ENCODE measurements at regions not wholly inside any gene's neighbourhood (a gene's known extent, or its start where the extent isn't known, plus 50 kb on each side); places are given as distances from the start of the nearest gene placed in this dataset.
"Not testable (repeated sequence)": the region's sequence is repeated elsewhere in the genome, so short reads cannot be mapped to it uniquely, and the experiment has no call there.

DNA sequence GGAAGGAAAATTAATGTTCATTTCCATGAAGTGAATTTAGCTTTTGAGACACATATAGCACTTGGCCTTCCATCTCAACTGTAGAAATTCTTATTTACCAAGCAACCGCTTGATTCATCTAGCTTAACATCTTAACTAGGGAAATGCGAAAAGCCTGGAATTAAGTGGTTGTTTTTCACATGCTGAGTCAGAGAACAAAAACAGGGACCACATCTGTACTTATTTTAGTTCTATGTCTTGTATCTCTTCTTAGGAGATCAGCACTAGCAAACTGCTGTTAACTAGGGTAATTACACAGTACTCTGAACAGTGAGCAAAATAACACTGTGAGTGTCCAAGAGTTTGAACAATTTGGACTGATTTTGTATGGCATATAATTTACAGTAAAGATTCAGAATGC, 590.9 kb upstream of the NRSN1 start:
- intact Hi-C loops (cut with micrococcal nuclease), result no loop called here

DNA sequence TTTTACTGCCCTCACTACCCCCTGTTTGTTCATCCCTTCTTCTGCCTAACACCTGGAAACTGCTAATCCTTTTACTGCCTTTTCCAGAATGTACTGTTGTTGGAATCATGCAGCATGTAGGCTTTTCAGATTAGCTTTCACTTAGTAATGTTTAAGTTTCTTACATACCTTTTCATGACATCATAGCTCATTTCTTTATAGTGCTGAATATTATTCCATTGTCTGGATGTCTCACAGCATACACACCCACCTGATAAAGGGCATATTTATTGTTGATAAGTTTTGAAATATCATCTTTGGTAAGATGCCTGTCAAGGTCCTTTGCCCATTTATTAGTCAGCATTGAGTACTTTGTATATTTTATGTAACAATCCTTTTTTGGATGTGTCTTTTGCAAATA, 588.2 kb upstream of the NRSN1 start:
- intact Hi-C loops (cut with micrococcal nuclease), result no loop called here

DNA sequence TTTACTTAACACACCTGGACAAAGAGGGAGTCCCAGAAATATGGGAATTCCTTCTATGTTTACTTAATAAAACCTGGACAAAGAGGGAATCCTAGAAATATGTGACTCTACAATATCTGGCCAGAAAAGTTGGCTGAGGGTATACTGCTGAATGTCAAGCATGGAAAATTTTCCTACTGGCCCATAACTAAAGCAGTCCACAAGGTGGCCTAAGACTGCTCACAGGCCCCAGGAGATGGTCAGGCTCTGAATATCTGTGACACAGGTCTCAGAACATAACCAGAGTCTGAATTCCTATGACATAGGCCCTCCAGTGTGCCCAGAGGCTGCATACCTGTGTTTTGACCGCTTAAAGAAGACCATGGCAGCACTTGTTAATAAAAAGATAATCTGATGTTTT, 578.2 kb upstream of the NRSN1 start:
- intact Hi-C loops (cut with micrococcal nuclease), result no loop called here

DNA sequence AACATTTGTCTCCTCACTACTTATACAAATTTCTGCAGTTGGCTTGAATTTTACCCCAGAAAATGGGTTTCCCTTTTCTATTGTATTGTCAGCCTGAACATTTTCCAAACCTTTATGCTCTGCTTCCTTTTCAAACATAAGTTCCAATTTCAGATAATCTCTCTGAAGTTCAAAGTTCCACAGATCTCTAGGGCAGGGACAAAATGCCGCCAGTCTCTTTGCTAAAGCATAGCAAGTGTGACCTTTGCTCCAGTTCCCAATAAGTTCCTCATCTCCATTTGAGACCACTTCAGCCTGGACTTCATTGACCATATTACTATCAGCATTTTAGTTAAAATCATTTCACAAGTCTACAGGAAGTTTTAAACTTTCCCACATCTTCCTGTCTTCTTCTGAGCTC, 571.1 kb upstream of the NRSN1 start:
- intact Hi-C loops (cut with micrococcal nuclease), result not testable (repeated sequence)

DNA sequence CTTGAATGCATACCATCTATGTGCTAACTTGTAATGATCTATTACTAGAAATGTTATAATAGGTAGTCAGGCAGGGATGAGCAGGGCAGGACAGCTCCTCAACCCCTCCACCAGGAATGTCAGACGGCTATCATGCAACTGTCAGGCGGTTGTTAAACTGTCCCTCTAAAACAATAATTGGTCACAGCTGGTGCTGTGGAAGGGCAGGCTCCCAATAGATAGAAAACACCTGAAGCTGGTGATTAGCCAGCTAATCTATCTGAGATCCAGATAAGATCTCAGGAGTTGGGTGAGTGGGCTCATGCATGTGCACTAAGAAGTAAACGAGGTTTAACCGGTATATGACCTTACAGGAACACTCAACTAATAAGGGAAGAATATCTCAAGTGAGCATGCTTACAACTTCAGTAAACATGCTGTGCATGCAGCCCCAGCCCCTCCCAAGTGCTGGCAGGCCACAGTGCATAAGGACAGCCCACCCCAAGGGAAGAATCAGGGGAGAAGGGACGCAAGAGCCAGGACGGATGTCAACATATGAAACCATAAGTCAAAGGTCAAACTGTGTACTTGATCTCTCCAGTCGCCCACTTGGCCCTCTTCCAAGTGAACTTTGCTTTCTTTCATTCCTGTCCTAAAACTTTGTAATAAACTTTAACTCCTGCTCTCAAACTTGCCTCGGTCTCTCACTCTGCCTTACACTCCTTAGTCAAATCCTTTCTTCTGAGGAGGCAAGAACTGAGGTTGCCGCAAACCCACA, 566.2 kb upstream of the NRSN1 start:
- intact Hi-C loops (cut with micrococcal nuclease), result no loop called here

DNA sequence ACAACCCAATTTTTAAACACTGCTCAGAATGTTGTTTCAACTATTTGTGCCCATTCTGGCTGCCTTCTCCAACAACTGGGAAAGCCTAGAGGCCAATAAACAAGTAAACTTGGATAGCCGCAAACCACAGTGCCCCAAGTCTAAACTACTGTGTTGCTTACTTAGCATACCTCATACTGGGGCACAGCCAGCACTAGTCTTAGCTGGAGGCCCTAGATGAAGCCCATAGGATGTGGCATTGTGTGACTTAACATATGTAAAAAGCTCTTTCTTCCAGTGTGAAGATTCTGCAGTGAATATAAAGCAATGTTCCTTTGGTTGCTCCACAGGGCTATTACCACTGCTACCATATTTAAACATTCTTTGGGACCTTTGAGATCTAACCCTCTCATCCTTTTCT, 564.3 kb upstream of the NRSN1 start:
- intact Hi-C loops (cut with micrococcal nuclease), result no loop called here

DNA sequence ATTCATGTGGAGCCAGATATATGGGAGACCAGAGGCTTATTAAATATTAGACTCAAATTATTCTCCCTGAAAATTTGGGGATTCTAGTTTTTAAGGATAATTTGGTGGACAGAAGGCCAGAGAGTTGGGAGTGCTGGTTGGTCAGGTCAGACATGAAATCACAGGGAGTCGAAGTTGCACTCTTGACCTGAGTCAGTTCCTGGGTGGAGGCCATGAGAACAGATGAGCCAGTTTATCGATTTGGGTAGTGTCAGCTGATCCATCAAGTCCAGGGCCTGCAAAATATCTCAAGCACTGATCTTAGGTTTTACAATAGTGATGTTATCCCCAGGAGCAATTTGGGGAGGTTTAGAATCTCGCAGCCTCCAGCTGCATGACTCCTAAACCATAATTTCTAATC, 563.5 kb upstream of the NRSN1 start:
- intact Hi-C loops (cut with micrococcal nuclease), result no loop called here

DNA sequence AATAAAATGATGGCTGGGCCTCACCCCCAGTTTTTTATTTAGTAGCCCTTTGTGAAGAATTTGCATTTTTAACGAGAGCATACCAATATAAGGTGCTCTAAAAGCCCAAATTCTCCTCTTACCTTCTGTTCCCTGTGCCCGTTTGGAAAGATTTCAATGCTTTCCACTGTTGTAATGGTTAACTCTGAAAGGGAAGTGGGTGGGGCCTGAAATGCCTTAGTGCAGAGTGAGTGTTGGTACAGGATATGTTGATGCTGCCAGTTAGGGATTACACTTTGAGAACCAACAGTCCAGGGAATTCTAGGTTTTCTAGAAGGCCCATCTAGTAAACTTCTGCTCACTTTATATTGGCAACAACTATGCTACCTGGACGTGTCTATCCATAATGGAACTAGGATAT, 562.7 kb upstream of the NRSN1 start:
- intact Hi-C loops (cut with micrococcal nuclease), result no loop called here

DNA sequence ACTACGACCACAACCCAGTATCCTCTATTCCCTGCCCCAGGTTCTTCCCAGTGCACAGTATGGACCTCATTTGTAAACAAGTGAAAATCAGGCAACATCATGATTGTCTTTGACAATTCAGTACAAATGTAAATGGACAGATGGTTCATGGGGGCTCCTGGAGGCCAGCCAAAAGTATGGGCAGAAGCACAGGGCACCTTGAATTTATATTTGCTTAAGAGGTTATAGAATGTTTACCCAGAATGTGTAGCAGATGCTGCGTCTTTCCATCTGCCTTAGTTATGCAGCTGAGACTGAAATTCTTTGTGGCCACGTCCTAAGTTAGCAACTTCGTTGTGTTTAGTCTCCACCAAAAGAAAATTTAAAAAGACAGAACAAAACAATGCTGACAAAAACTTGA, 559.6 kb upstream of the NRSN1 start:
- intact Hi-C loops (cut with micrococcal nuclease), result no loop called here

DNA sequence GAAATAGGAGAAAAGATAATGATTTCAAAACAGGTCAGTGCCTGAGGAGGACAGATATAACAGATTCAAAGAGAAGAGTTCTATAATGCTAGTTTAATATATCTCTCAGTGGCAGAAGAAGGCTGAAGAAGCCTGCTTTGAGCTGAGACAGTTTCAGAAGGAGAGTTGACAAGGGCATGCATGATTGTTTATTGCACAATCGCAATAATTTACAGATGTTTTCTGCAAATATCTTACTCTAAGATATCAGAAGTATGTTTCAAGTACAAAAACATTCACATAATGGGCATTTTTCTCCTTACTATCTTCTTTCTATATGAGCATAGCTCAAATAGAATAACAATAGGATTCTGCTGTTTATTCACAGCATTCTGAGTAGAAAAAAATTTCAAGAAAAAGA, 557.7 kb upstream of the NRSN1 start:
- intact Hi-C loops (cut with micrococcal nuclease), result no loop called here

DNA sequence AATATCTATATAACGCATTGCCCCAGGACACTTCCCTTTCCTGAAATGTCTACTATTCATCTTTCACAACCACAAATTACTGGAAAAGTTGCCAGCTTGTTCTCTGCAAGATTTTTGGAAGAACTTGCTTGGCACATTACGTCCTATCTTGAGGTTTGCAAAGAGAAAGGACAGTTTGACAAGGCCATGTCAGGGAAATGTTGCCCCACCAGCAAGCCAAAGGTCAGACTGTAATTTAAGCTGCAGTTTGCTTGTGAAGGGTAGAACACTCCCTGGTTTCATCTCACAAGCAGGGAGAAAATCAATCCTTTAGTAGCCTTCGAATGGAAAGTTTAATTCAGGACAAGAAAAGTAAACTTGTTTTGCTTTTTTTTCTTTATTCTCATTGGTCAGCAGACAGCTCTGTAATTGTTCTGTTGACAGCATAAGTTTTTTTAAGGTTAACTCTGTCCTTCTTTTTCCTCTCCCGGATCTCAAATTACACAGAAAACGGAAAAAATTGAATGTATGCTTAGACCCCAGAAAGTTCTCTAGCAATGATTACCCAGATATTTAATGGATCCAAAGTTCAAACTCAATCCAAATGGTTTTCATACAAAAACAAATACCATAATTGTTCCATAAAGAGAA, 541.8 kb upstream of the NRSN1 start:
- intact Hi-C loops (cut with micrococcal nuclease), result no loop called here

DNA sequence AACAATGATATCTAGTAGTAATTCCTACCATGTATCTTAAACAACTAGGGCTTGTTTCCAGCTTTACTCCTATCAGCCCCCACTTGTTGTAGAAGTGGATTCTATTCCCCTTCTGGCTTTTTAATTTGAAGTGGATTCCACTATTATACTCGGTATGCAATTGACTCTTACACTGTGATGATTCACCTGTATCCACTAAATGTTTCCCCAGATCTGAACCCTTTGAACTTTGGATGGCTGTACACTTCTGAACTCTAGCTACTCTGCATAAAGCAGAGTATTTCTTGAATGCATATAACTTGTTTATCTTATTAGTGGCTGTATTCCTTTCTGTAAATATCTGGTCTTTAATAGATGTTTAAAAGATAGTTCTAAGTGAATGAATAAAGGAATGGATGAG, 538.4 kb upstream of the NRSN1 start:
- intact Hi-C loops (cut with micrococcal nuclease), result no loop called here

DNA sequence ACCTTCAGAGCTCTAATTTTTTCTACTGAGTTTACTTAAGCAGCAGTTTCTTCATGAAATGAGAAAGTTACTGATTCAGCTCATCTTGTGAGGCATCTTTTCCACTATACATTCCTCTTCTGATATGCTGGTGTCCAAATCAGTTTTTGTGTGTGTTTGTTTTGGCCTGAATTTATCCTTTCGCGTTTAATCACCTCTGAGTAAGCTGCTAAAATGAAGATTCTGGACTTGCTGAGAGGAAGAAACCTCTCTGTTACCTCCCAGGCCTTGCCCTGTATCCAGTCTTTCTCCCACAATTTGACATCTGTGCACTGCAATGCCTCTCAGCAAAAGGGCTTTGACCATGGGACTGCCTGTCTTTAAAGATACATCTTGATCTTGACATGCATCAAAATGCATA, 536.2 kb upstream of the NRSN1 start:
- intact Hi-C loops (cut with micrococcal nuclease), result no loop called here

DNA sequence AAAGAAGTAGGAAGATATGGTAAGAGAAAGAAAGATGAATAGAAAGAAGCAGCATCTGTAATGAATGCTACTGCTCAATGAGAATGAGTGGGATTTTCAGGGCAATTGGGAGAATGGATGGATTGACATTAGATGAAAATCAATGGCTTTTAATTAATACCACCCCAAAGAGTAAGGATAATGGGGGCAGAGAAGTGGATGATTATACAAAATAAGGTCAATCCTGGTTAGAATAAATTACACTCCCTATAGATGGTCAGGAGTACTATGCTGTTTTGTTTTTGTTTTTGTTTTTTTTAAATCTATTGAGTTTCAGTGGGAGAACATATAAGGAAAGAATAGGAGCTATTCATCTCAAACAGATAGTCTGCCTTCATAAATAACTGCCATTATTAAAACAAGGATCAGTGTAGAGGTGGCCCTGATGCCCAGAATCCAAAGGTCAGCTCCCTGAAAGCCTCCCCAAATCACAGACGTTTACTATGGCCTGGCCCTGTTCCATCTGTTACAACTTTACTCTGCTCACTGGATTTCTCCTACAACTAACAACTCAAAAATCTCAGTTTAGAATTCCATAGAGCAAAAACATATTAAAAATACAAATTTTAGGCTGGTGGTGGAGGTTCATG, 535.4 kb upstream of the NRSN1 start:
- intact Hi-C loops (cut with micrococcal nuclease), result no loop called here

DNA sequence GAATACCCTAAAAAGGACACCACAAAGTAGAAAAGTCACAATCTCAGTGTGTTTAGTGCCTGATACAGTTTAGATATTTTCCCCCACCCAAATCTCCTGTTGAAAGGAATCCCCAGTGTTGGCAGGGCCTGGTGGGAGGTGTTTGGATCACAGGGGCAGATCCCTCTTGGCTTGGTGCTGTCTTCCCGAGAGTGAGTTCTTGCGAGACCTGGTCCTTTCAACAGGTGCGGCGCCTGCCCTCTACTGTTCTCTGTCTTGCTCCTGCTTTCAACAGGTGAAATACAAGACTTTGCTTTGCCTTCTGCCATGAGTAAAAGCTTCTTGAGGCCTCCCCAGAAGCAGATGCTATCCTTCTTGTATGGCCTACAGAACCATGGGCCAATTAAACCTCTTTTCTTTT, 534.3 kb upstream of the NRSN1 start:
- intact Hi-C loops (cut with micrococcal nuclease), result no loop called here

DNA sequence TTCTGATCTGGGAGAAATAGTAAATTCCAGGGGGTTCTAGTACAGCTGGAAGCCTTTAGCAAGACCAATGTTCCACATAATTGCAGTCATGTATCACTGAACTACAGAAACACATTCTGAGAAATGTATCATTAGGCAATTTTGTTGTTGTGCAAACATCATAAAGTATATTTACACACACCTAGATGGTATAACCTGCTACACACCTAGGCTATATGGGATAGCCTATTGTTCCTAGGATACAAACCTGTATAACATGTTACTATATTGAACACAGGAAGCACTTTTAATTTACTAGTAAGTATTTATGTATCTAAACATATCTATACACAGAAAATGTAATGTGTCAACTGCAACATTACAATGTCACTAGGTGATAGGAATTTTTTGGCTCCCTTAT, 525.9 kb upstream of the NRSN1 start:
- intact Hi-C loops (cut with micrococcal nuclease), result no loop called here

DNA sequence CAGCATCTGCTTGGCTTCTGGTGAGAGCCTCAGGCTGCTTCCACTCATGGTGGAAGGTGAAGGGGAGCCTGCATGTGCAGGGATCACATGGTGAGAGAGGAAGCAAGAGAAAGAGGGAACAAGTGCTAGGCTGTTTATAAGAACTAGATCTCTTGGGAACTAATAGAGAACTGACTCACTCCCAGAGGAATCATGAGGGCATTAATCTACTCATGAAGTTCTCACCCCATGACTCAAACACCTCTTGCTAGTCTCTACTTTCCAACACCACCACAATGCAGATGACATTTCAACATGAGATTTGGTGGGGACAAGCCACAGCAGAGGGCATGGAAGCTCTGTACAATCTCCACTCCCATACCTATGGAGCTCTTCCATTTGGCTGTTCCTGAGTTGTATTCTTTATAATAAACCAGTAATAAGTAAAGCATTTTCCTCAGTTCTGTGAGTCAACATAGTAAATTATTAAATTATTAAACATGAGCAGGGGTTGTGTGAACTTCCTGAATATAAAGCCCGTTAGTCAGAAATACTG, 524.1 kb upstream of the NRSN1 start:
- intact Hi-C loops (cut with micrococcal nuclease), result no loop called here

DNA sequence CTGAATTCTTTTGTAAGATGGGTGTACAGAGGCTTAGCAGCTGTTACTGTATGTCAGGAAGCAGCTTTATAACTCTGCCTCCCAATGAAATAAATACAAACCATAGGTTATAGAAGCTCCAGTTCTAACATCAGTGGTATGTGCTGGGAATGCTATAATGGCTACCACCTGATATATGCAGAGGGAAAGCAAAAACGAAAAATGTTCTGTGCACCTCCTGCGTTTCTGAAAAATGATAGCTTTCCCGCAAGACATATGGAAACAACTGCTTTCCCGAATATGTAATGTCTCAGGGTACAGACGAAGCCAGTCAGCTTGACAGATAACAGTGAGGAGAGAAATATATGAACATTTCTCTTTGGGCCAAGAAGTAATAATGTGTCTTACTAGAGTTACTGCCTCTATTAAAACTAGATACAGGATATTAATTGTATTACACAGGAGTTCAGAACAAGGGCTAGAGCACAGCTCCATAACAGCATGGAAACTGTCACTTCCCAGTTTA, 517.0 kb upstream of the NRSN1 start:
- intact Hi-C loops (cut with micrococcal nuclease), result no loop called here

DNA sequence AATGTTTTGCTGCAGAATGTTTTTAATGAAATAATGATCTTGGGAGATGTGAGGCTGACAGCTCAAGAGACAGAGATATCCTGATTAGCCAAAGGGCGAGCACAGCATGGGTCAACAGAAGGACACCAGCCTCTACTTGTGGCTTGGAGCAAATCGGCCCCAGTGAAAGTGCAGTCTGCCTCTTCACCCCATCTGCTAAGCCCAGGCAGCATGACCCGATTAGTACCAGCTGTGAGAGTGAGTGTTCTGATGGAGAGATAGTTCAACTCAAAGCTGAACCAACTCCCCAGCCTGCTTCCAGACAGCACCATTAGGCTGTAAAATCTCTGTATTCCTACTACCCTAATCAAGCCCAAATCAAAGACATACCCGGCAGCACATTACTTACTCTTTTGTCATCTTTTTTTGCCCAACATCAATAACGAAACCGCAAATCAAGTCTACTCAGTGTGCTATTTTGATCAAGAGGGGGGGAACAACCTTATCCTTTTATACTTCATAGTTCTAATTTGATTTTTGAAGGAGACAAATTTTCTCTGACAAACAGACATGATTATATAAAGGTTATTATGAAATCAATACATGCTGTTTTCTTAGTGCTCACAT, 514.1 kb upstream of the NRSN1 start:
- intact Hi-C loops (cut with micrococcal nuclease), result no loop called here

DNA sequence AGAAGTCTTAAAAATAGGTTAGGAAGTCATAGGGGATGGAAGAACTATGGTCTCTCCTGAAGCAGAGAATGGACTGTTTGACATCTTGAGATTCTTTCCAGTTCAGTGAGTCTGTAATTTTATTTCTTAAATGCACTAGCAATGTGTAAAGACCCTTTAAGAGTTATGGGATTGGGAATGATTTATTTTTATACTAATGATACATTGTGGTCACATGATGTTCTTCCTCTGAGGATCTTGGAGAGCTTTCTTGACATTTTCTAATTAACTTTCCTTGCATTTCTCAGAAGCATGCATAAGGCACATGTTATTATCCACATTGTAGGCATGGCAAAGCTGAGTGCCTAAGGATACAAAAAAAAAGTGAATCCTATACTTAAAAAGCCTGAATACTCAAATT, 507.6 kb upstream of the NRSN1 start:
- intact Hi-C loops (cut with micrococcal nuclease), result no loop called here

DNA sequence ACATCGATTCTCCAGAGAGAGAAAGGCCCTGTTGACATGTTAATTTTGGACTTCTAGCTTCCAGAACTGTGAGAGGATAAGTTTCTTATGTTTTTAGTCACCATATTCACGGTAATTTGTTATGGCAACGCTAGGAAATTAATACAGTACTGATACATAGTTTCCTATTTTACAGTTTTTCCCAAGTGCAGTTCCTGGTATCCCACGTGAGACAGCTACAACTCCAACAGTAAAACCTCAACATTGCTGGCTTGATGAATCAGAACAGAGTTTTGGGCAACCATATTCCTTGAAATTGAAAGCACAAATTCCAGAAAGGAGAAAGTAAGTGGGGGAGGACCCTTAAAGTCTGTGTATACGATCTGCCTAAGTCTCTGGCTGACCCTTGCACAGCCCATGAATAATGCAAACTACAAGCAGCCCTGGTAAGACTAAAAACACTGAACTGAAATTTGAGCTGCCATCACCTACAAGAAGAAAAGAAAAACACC, 505.1 kb upstream of the NRSN1 start:
- intact Hi-C loops (cut with micrococcal nuclease), result no loop called here
